ENCODE measurements at regions not wholly inside any gene's neighbourhood (a gene's known extent, or its start where the extent isn't known, plus 50 kb on each side); places are given as distances from the start of the nearest gene placed in this dataset.

DNA sequence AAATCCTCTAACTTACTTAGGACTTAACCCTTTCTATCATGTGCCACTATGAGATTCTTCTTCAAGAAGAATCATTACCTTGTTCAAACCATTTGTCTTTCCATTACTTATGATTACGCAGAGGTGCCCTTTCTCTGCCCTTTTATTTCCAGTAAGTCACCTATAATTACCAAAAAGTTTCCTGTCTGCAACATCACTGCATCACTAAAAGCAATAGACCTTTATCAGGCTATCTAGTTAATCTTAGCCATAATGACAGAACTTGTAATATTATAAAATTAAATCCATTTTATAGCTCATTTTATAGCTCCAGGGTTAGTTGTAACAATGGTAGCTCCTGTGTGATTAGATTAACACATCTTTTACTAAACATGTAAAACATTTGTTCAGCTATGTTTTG is 673.6 kb upstream of the PITX2 start:
- no peaks in the 10 kb centered on the region for H3K9me3 ChIP-seq (ENCODE audit: insufficient read depth in 2 of 2, low read depth in 1 of 2, low read length in 1 of 2)
- no peak overlapping the region for H3K27ac ChIP-seq (ENCODE audit: low read depth, low read length)
- no peaks in the 10 kb centered on the region for H3K79me1 ChIP-seq (ENCODE audit: low read depth, low read length)
- no peaks in the 10 kb centered on the region for H3K4me1 ChIP-seq (replicated peaks in 1 of 4; ENCODE audit: control insufficient read depth in 3 of 4, insufficient read depth in 4 of 4, low read length in 3 of 4)
- H2BK120ac ChIP-seq (replicated peaks; ENCODE audit: low read depth, low read length): no peak overlapping the region
- H3K18ac ChIP-seq (ENCODE audit: extremely low read depth, low read length): no peak overlapping the region
- H2BK20ac ChIP-seq (ENCODE audit: low read length): no peak overlapping the region
- H4K91ac ChIP-seq (replicated peaks; ENCODE audit: insufficient read length, low read length): no peak overlapping the region
- H3K56ac ChIP-seq (replicated peaks; ENCODE audit: insufficient read length, low read depth, low read length): no peak overlapping the region
- FAIRE-seq (no peak), DNase-seq (ENCODE audit: low read depth in 1 of 2, low spot score in 2 of 2) (no peak)
- H2BK12ac ChIP-seq (ENCODE audit: low read depth, low read length): no peak overlapping the region
- H2BK5ac ChIP-seq (ENCODE audit: low read depth, low read length): no peak overlapping the region
- CTCF ChIA-PET (ENCODE audit: partially characterized antibody): interaction anchor here (1.2 kb wide), 1 partner anchor 13 kb away, joined by 3 read pairs; no protein-coding TSS in a partner anchor
- no peaks in the 10 kb centered on the region for H3K27me3 ChIP-seq (replicated peaks in 1 of 4; ENCODE audit: control insufficient read depth in 3 of 4, extremely low read depth in 1 of 4, insufficient read depth in 3 of 4, low read length in 3 of 4)
- H3K4me2 ChIP-seq (ENCODE audit: insufficient read depth in 1 of 2, low read depth in 2 of 2, low read length in 2 of 2): no peak overlapping the region
- H3K4me3 ChIP-seq (ENCODE audit: extremely low read depth in 1 of 4, insufficient read depth in 2 of 4, low read depth in 3 of 4, low read length in 4 of 4): no peak overlapping the region
- no peak overlapping the region for H3K23ac ChIP-seq (ENCODE audit: insufficient read length)
- no peaks in the 10 kb centered on the region for H3K23me2 ChIP-seq (ENCODE audit: low read depth, low read length)
- H3K79me2 ChIP-seq (ENCODE audit: control insufficient read depth in 1 of 2, insufficient read depth in 2 of 2, low read length in 2 of 2): no peaks in the 10 kb centered on the region
- no peak overlapping the region for H3K14ac ChIP-seq (ENCODE audit: insufficient read length)
- no peaks in the 10 kb centered on the region; a peak in 1 of 8 replicates for H3K36me3 ChIP-seq (ENCODE audit: control insufficient read depth in 2 of 4, insufficient read depth in 4 of 4, low read length in 3 of 4)
- TF ChIP-seq TAF1 (IDR thresholded peaks at IDR 0.05; ENCODE audit: low read depth, low read length): no peak
- no peak for TF ChIP-seq RNF2 (IDR thresholded peaks at IDR 0.05; ENCODE audit: borderline replicate concordance, low read depth, low read length, missing control alignments, poor library complexity, severe bottlenecking)
- TF ChIP-seq, protein P1, sequence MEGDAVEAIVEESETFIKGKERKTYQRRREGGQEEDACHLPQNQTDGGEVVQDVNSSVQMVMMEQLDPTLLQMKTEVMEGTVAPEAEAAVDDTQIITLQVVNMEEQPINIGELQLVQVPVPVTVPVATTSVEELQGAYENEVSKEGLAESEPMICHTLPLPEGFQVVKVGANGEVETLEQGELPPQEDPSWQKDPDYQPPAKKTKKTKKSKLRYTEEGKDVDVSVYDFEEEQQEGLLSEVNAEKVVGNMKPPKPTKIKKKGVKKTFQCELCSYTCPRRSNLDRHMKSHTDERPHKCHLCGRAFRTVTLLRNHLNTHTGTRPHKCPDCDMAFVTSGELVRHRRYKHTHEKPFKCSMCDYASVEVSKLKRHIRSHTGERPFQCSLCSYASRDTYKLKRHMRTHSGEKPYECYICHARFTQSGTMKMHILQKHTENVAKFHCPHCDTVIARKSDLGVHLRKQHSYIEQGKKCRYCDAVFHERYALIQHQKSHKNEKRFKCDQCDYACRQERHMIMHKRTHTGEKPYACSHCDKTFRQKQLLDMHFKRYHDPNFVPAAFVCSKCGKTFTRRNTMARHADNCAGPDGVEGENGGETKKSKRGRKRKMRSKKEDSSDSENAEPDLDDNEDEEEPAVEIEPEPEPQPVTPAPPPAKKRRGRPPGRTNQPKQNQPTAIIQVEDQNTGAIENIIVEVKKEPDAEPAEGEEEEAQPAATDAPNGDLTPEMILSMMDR (IDR thresholded peaks at IDR 0.05; ENCODE audit: control extremely low read depth in 1 of 3, insufficient read depth in 1 of 3, low read depth in 1 of 3, low read length in 3 of 3): no peak
- no peak for TF ChIP-seq CTBP2 (IDR thresholded peaks at IDR 0.05; ENCODE audit: borderline replicate concordance, insufficient read depth, insufficient read length, low read length)
- TF ChIP-seq NANOG (IDR thresholded peaks at IDR 0.05; ENCODE audit: insufficient read depth, low read depth, low read length, poor library complexity, severe bottlenecking): no peak
- TF ChIP-seq MAFK (IDR thresholded peaks at IDR 0.05; ENCODE audit: low read depth, low read length): no peak
- no peaks in the 10 kb centered on the region for H4K20me1 ChIP-seq (replicated peaks in 1 of 2; ENCODE audit: control insufficient read depth in 1 of 2, insufficient read depth in 2 of 2, low read length in 2 of 2)
- POLR2A ChIA-PET (ENCODE audit: partially characterized antibody): no interaction called here
- WGBS, 2 experiments (ENCODE audit: extremely low coverage in 1 of 2, insufficient coverage in 1 of 2, insufficient read length in 1 of 2, insufficient replicate concordance in 2 of 2, low coverage in 1 of 2, low lambda C conversion rate in 2 of 2, missing lambda C conversion rate in 1 of 2): 95% methylated on average over 1 of the region's 1 CpG; no CpG with 5 or more reads in 1 of the 2 experiments
- H2AFZ ChIP-seq (ENCODE audit: low read length): no peak overlapping the region
- no peak overlapping the region for H3K4ac ChIP-seq (replicated peaks; ENCODE audit: insufficient read length, low read depth, low read length)
- no peak overlapping the region for H2AK5ac ChIP-seq (ENCODE audit: low read depth, low read length)
- no peak overlapping the region for H3K9ac ChIP-seq (replicated peaks in 1 of 4; ENCODE audit: extremely low read depth in 1 of 4, low read depth in 3 of 4, low read length in 3 of 4)
- no peak overlapping the region for H2BK15ac ChIP-seq (ENCODE audit: low read length)
- no peak overlapping the region for H4K5ac ChIP-seq (ENCODE audit: insufficient read length, low read depth, low read length)
- no peak overlapping the region for H4K8ac ChIP-seq (ENCODE audit: extremely low read depth, insufficient read depth, low read length)
